Stimulated activated CD4-positive, alpha-beta T cell treated with anti-CD3 and anti-CD28 coated beads, Interleukin-2, amount 100 ng/mL, for 48 hours (primary cell): ENCODE measurements at regions not wholly inside any gene's neighbourhood (a gene's known extent, or its start where the extent isn't known, plus 50 kb on each side); places are given as distances from the start of the nearest gene placed in this dataset.

Source experiments
- DNase-seq, 2 donors: peaks; one replicate each; pipeline ENCODE4 v3.0.0-alpha.2; 2020

DNA sequence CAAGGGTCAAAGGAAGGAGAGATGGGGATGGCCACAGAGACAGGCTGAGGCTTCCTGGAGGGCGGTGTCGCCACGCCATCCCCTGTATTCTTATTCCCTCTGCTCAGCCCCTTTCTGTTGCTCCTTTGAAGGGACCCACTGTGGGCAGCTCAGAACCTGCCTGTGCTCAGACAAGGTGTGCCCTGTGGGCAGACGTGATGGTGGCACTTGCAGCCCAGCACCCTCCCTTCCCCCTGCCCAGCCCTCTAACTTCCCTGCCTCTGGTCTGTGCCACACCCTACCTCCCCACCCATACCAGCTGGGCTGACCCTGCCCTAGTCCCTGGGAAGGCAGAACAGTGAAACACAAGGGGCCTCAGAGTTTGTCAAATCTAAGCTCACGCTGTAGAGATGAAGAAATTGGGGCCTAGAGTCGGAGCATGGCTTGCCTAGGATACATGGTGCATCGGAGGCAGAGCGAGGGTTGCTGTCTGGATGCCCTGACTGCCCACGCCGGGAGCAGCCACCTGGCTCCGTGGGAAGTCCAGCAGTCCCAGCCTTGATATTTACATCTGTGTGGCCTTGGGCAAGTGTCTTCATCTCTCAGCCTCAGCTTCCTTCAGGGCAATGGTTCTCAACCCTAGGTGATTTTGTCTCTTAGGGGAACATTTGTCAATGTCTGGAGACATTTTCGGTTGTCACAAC, 68.6 kb upstream of the RUNX3 start:
- no peak for DNase-seq

DNA sequence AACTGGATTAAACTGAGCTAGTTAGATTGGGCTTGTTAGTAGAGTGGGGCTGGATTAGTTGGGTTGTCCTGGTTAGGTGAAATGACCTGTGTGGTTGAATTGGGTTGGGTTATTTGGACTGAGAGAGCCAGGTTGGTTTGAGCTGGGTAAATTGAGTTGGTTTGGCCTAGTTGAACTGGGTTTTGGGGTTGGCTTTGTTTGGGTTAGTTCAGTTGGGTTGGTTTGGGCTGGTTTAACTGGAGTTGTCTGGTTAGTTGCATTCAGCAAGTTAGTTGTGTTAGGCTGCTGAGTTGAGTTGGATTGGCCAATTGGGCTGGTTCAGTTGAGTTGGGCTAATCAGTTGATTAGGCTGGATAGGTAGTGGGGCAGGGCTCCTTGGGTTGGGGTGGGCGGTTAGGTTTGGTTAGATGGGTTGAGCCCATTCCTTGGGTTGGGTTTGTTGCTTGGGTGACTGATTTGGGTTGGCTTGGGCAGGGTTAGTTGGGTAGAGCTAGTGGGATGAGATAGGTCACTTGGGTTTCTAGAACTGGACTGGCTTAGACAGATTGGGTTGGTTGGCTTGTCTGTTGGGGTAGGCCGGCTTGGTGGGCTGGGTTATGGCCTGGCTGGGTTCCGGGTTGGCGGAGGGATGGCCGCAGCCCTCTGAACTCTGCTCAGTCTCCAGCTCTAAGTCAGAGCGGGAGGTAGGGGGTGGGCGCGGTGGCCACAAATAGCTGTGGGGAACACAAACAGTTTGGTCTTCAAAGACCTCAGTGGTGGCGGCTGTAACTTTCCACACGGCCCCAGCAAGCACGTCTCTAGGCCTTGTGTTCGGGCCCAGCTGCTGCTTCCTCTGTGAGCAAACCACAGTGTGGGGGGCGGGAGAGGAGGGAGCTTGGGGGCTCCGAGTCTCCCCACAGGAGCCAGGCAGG, 67.2 kb upstream of the RUNX3 start:
- DNase-seq, result no peak

DNA sequence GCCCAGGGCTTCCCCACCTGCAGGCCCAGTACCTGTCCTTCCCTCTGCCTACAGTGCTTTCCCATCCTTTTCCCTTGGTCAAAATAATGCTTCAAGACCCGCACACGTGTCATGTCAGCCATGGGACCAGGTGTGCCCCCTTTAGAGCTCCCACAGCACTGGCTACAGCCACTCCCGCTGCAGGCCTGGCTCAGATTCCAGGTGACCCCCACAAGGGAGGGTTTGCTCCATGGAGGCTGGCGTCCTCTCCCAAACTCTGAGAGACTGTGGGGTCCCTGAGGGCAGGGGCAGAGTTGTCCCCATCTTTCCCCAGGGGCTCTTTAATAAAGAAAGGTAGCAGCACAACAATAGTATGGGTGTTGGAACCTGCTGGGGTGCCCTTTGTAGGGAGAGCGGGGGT, 66.4 kb upstream of the RUNX3 start:
- no peak for DNase-seq

DNA sequence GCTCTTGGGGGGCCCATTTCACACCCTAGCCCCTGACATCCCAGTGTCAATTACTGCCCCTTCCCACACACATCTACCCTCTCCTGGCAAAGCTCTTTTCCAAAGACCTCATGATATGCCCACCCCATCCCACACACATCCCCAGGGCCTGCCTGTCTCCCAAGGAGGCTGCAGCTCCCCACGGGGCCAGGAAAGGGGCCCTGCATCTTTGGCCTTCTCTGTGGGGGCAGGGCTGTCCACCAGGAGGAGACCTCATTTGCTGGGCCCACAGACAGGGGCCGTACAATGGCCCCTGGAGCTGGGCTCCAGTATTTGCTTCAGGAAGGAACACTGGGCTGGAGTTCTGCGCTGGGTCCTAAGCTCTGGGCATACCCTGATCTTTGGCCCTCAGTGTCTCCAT, 65.6 kb upstream of the RUNX3 start:
- no peak for DNase-seq

DNA sequence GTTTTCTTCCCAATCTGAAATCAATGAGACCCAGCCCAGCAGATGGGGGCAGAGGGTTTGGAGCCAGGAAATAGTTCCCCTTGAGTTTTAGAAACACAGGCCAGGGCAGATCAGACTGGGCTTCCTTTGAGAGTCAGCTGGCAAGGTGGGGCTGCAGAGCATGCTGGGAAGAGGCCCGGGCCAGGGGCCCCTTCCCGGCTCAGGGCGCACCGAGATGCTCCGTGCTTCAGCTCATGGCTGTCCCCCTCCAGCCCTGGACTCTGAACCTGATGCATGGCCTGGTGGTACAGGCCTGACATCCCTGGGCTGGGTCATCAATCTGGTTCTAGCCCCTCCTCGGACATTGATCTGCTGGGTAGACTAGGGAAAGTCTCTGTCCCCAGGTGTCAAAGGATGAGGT, 65.1 kb upstream of the RUNX3 start:
- no peak for DNase-seq

DNA sequence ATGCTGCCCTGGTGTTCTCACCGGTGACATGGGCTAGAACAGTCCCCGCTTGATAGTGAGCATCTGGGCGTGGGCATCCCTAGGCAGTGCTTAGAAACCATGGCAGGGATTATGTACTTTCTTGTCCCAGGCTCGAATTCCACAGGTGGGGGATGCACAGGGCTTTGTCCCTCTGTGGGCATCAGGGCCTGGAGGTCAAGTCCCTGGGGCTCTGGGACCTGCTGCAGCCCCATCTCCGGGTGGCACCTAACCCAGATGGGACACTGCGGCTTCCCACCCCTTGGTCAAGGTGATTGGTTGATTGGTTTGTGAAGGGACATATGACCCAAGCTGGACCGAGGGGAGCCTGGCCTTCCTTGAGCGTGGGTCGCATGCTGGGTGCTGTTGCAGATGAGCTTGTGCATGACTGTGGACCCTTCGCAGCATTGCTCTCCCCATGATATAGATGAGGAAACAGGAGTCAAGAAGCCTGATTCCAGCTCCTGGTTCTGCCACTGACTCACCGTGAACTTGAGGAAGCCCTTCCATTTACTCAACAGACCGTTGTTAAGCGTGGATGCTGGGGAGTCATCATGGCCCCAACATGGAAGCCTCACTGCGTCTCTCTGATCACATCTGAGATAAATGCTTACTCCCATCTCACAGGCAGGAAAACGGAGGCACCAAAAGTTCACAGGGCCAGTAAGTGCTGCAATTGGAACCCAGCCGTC, 64.0 kb upstream of the RUNX3 start:
- no peak for DNase-seq

DNA sequence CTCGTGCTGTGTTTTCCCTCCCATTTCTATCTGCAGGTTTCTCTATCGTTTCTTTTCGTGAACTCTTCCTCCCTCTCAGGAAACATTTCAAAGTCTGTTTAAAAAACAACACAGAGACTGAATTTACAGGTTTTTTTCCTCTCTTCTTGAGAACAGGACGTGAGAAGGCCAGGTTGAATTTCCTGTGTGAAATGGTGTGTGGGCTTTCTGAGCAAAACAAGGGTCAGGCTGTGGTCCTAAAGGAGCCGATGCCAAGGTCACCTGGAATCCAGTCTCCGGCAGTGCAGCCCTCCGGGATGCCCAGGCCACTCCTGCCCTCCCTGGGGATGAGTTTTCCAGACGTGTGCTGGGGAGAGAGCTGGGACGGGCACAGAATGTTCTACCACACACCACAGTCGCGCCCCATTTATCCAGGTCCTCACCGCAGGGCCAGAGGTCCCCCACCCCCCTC, 62.7 kb upstream of the RUNX3 start:
- DNase-seq, result no peak

DNA sequence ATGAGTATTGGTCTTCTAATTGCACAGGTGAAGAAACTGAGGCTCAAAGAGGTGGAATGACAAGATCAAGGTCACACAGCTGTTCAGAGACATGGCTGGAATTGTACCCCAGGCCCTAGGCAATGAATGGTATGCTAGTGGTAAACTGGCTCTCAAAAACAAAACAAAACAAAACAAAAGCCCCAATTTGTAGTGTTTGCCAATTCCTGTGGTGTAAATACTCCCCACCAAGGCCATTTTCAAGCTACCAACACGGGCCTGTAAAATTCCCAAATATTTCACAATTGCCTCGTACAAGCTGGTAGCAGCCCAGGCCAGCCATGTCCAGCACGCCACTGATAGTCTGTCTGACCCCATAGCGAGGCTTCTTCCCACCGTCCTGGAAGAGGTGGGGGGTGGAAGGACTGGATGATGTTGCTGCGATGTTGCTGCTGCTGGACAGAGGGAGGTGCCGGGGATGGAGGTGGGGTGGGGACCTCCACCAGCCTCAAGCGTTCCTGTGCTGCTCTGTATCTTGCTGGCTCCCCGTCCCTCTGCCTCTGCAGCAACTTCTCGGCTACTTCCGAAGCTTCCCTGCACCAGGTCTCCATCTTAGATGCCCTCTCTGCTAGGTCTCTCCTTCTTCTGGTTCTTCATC, 62.2 kb upstream of the RUNX3 start:
- no peak for DNase-seq

DNA sequence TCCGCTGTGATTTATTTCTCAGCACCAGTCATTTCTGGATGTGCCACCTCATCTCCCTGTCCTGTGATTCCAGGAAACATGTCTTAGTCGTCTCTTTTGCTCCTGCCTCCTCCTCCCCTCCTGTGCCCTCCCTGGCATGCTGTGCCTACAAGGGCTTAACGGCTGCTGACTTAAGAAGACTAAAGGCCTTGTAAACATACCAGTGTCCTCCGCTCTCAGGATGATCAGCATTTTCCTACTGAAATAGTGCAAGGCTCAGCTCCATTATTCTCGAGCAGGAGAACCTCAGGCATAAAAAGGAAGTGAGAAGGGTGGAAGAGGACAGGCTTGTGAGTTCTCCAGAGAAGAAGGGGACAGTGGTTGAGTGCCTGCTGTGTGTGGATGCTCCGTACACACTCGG, 61.6 kb upstream of the RUNX3 start:
- DNase-seq, result no peak

DNA sequence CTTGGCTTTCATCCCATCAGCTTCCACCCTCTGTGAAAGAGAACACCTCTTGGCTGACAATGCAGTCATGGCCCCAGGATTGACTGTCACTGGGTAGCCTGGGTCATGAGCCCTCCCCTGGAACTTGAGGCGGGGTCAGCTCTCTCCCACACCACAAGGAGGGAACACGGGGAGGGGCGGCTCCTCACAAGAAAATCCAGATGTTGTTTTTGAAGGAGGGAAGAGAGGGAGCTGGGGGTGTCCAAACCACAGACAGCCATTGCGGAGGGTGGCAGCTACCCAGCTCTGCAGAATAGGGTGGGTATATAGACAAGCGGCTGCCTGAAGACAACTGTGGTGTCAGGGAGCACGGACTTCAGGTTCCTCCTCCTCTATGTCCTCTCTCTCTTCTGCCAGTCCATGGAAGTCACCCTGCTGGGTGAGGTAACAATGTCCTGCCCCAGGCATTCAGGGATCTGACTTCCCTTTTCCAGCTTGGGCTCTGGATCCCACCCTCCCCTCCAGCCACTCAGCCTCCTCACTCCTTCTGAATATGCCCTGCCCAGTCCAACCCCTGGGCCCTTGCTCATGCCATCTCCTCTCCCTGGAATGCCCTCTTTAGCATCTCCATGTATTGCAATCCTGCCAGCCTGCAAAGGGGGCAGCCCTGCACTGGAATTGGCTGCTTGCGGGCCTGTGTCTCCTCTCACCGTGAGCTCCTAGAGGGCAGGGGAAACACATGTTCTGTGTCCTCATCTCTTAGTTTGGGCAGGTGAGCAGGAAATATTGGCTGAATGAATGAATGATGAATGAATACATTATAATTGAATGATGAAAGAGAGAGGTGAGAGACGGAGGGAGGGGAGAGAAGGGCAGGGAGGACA, 60.9 kb upstream of the RUNX3 start:
- no peak for DNase-seq

DNA sequence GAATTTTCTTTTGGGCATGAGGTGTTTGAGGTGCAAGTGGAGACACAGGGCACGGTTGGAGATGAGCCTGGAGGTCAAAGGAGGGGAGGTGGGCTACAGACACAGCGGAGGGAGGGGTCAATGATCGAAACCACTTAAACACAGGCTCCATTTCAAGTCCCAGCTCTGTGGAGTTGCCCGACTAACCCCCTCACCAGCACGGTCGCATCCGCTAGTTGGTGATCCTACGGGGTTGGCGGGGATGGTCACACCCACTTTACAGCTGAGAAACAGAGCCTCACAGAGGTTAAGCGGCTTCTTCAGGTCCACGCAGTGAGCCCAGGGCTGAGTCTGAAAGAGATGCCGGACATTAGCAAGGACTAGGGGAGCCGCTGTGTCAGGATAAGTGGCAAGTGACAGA, 60.1 kb upstream of the RUNX3 start:
- DNase-seq, result no peak

DNA sequence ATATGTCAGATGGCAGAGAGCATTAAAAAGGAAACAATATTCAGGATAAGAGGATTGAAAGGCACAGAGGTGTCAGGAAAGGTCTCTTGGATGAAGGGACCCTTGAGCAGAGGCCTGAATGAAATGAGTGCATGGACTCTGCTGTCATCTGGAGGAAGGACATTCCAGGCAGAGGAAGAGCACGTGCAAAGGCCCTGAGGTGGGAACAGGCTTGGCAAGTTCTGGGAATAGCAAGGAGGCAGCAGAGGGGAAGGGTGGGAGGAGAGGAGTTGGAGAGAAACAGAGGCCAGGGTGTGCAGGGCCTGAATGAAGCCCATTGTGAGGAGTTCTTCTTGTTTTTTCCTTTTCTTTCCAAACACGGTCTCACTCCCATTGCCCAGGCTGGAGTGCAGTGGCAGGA, 59.0 kb upstream of the RUNX3 start:
- no peak for DNase-seq

DNA sequence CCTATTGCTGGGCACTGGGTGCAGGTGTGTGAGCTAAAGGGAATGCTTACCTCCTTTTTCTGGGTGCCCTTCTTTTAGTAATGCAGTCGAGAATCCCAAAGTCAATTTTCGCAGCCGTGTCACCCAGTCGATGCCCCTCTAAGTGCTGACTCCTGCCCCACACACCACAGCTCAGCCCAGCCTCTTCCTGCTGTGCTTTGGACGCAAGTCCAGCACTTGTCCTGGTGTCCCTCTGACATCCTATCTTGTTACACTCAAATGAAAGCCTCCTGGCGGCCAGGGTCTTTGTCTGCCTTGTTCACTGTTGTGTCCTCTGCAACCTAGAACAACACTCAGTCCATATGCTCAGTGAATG, 58.5 kb upstream of the RUNX3 start:
- no peak for DNase-seq

DNA sequence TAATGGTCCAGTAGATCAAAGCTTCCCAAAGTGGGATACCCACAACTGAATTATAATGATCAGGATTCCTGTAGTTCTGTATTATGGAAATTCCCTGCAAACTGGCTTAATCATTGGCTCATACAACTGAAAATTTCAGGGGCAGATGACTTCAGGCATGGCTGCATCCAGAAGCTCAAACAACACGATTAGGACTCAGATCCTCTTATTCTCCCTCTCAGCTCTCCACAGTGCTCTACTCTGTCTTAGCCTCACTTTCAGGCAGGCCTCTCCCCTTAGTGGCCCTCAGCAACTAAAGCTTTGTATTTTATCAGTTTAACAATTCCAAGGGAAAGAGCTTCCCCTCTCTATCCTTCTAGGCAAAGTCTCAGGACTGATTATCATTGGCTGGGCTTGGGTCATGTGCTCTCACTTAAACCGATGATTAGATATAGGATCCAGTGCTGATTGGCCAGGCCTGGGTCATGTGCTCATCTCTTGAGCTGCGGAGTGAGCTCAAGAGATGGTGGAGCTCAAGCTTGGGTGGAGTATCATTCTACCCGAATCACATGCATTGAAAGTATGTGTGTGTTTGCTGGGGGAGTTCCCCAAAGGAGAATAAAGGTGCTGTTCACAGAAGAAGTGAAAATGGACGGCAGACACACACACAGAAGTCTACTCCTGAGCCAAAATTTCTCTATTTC, 57.9 kb upstream of the RUNX3 start:
- no peak for DNase-seq

DNA sequence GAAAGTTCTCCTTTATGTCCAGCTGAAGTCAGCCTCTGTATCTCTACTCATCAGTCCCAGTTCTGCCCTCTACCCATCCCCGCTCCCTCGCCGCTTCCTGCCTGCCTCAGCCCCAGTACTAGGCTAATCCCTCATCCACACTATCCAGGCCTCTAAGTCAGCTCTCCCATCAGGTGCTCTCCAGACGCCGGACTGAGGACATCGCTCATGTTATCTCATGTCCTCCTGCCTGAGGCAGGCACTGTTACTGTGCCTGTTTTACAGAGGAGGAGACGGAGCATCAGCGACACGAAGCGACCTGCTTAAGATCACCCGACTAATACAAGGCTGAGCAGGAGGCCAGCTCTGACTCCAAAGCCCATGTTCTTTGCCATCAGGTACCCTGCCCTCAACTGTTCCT, 57.3 kb upstream of the RUNX3 start:
- no peak for DNase-seq

DNA sequence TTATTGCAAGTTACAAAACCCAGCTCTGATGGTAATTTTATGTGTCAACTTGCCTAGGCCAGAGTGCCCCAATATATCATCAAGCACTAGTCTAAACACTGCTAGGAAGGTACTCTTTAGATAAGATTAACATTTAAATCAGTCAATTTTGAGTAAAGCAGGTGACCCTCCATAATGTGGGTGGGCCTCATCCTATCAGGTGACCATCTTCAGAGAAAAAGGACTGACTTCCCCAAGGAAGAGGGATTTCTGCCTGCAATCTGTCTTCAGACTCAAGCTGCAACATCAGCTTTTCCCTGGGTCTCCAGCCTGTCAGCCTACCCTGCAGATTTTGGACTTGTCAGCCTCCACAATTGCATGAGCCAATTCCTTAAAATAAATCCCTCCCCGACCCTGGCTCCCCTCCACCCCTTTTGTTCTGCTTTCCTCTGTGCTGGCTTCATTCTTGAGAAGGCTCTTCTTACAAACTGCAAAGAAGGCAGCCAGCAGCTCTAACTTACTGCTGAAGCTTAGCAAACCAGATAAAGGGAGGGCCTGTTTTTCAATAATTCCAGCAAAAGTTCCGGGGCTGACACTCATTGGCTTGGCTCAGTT, 56.4 kb upstream of the RUNX3 start:
- DNase-seq, result no peak

DNA sequence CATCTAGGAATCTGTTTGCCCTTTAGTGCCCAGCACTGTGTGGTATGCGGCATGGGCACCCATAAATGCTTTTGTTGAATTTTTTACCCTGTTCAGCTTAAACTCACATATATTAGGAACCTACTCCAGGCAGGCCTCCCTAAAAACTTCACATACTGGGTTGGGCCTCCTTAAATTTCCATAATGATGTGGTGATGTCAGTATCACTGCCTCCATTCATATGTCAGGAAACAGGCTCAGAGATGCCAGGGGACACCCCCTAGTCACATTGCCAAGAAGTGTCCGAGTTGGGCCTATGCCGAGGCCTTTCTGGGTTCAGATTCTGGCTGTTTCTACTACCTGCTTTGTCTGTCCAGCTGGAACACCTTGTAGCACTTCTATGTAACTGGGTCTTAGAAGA, 55.7 kb upstream of the RUNX3 start:
- no peak for DNase-seq

DNA sequence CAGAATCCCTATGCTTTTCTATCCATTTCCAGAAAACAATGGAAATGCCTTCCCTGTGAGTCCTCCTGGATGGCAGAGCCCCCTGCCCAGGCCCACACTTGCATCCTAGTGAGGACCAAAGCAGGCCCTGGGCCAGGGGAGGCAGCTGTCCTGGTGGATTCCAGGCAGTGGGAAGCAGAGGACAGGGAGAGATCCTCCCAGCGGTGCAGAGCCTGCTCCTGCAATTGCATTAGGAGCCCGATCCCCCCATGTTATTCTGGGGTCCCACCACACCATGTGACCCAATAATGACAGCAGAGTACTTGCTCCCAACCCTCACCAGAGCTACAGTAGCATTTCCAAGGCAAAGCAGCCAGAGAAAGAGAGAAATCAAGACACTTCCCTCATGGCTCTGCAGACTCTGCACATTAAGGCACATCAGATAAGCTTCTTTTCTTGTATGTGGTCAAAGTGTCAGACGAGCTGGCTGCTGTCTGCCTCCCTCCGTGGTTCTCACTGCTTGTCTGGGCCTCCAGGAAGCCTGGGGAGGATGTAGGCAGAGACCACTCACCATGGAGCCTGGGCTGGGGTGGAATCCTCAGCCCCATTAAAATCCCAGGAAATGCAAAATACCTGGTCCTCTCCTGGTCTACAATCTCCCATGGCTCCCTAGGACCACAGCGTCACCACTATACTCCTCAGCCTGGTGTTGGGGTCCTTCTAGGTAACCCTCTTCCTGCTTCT, 54.9 kb upstream of the RUNX3 start:
- DNase-seq, result no peak

DNA sequence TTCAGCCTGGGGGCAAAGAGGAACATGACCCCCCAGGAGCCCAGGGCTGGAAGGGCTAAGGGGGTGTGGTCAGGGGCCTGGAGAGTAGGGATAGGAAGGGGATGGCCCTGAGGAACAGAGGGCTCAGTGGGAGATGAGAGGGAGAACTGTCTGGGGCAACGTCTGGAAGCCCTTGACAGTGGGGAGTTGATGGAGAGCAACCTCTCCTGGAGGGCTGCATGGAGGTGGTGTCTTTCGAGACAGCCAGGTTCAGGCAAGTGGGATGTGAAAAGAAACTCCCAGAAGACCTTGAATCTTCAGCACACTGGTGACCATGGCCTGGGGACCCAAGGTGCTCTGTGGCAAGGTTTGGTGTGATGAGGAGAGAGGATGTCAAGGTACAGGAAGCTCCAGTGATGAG, 54.2 kb upstream of the RUNX3 start:
- DNase-seq, result no peak

DNA sequence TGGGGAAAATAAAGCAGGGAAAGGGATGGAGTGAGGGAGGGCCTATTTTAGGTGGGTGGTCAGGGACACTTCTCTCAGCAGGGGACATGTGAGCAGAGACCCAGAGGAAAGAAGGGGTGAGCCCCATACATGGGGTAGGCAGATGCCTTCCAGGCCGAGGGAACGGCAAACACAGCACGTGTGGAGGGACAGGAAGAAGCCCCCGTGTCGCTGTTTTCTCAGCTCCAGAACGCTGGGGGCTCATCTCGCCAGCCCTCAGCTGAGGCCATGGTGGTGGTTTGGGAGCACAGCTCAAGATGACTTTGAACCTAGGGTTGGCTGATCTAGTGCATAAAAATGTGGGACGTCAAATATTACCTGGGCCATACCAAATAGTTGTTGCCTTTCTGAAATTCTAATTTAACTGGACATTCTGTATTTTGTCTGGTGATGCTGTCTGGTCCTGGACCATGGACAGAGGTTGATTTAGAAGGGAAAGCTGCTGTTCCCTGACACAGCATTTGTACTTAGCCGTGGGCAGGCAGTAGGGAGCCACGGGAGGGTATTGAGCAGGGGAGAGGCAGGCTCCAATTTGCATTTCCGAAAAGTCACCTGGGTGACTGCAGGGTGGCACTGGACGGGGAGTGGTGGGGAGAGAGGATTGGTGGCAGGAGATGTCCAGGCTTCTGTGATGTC, 53.1 kb upstream of the RUNX3 start:
- DNase-seq, result no peak
